ENCODE measurements at regions not wholly inside any gene's neighbourhood (a gene's known extent, or its start where the extent isn't known, plus 50 kb on each side); places are given as distances from the start of the nearest gene placed in this dataset.

GRCh38 chr7:41910940-41911600 is 208.2 kb upstream of the INHBA start:
- DNase-seq, result no peak

GRCh38 chr7:41907444-41907843 is 204.6 kb upstream of the INHBA start:
- no peak for DNase-seq

- no peak for DNase-seq
These were observed 197.6 kb upstream of the INHBA start for GRCh38 chr7:41900532-41900931.

GRCh38 chr7:41899823-41900433 is 197.0 kb upstream of the INHBA start:
- no peak for DNase-seq

GRCh38 chr7:41893656-41894055 is 190.8 kb upstream of the INHBA start:
- DNase-seq, result no peak

GRCh38 chr7:41892356-41893100 is 189.6 kb upstream of the INHBA start:
- DNase-seq, result peak; percentile 6

GRCh38 chr7:41891950-41892349 is 189.1 kb upstream of the INHBA start:
- no peak for DNase-seq

- DNase-seq, result no peak
These were observed 187.9 kb upstream of the INHBA start for GRCh38 chr7:41890631-41891274.

GRCh38 chr7:41889472-41889871 is 186.6 kb upstream of the INHBA start:
- DNase-seq, result no peak

GRCh38 chr7:41889040-41889439 is 186.2 kb upstream of the INHBA start:
- DNase-seq, result no peak

GRCh38 chr7:41887416-41887815 is 184.5 kb upstream of the INHBA start:
- DNase-seq, result no peak

- DNase-seq, result no peak
These were observed 184.0 kb upstream of the INHBA start for GRCh38 chr7:41886901-41887311.

GRCh38 chr7:41886262-41886900 is 183.5 kb upstream of the INHBA start:
- DNase-seq, result no peak

GRCh38 chr7:41885748-41886147 is 182.9 kb upstream of the INHBA start:
- DNase-seq, result no peak

GRCh38 chr7:41885078-41885477 is 182.2 kb upstream of the INHBA start:
- DNase-seq, result no peak

GRCh38 chr7:41882745-41883420 is 180.0 kb upstream of the INHBA start:
- peak; percentile 31 for DNase-seq

- no peak for DNase-seq
These were observed 179.4 kb upstream of the INHBA start for GRCh38 chr7:41882256-41882655.

GRCh38 chr7:41881331-41882130 is 178.6 kb upstream of the INHBA start:
- peak; percentile 84 for DNase-seq

- no peak for DNase-seq
These were observed 177.2 kb upstream of the INHBA start for GRCh38 chr7:41880107-41880506.

GRCh38 chr7:41879403-41879802 is 176.5 kb upstream of the INHBA start:
- no peak for DNase-seq
